ENCODE measurements at regions not wholly inside any gene's neighbourhood (a gene's known extent, or its start where the extent isn't known, plus 50 kb on each side); places are given as distances from the start of the nearest gene placed in this dataset.

GRCh38 chr20:57840066-57840465, 130.3 kb upstream of the PMEPA1 start:
- DNase-seq: no peak

DNA sequence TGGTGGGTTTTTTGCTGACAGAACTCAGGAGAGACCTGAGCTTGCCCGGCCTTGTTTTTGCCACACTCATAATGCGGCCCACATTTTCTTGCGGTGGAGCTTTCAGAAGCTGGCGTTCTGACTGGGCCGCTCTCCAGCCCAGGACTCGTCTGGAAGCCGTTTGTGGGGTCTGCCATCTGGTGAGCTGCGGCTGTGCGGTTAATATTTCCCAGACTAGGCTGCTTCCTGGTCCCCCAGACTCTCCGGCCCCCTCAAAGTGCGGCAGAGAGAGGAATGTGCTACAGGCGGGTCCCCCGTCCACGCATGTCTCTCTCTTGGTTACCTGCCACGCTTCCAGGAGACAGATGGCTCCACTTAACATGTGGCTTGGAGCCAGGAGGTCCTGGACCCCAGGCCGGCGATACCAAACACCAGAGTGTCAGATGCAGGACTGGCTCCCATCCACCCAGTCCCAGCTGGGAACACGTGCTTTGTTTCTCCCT, 128.9 kb upstream of the PMEPA1 start:
- no peak for DNase-seq

DNA sequence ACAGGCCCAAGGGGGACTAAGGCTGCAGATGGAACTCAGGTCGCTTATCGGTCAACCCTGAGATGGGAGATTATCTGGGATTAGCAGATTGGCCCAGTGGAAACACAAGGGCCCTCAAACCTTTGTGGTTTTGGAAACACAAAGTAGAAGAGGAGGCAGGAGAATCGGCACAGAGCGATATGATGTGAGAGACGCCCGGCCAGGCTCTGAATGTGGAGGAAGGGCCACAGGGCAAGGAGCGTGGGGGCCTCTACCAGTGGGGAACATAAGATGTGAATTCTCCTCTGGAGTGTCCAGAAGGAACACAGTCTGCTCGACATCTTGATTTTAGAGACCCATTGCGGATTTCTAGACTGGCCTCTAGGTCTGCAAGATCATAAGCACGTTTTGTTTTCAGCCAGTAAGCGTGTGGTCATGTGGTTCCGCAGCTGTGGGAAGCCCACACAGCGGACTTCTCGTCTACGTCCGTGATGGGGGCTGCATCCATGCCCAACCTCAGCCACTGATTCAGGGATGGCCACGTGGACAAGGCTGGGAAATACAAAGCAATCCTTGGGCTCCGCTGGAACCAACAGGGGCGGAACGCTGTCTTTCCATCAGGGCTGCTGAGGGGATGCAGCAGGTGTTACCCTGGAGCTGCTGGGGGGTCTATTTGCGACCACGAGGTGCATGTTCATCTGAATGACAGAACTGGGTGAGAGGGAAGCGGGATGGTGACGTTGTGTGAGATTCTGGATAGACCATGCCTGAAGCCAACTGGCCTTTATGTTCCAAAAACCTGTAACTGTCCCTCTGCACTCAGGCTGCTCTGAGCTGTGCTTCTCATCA, 127.6 kb upstream of the PMEPA1 start:
- DNase-seq: no peak

DNA sequence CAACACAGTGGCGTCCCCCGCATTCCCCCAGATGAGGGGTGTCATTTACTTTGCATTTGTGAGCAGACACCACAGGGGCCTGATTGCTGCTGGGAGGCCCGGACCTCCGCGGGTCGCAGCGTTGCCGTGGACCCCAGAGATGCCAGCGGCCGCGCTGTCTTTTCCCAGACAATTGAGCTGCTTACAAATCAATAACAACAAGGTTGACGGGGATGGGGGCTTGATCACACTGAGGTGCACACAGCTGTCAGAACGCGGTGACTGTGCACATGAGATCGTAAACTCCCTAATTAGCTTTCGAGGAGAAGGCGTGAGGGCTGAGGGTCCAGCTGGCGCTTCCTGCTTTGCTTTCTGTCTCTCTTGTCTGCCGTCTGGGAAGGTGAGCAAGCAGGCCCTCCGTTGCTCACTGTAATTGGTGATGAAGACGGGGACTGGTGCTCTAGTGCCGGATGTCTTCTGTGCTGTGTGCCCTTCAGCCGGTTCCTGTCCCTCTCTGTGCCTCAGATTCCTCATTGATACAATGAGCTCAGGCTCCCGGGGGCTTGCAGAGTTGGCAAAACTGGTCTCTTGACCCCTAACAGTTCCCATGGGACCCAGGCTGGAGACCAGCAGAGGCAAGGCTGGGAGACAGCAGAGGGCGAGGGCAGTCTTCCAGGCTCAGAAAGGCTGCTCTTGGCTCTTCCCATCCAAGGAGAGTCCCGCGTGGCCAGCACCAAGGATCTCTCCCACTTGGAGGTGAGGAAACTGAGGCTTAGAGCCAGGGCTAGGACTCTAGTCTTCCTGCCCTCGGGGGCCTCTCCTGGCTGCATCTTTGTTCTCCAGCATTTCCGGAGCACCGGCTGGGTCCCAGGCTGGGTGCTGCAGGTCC, 126.0 kb upstream of the PMEPA1 start:
- DNase-seq: no peak

DNA sequence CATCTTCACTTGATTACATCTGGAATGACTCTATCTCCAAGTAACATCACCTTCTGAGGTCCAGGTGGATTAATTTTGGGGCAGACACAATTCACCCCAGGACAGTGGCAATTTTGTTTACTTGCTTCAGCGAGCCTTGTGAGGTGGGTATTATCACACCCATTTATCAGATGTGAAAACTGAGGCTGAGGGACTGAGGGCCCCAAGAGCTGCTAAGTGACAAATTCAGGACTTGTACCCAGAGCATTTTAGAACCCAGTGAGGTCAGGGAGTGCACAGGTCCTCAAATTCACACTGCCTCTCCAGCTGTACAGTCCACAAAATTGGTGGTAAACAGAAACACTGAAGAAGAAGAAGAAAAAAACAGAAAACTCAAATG, 125.2 kb upstream of the PMEPA1 start:
- DNase-seq: no peak

GRCh38 chr20:57834306-57835073, 124.7 kb upstream of the PMEPA1 start:
- no peak for DNase-seq

DNA sequence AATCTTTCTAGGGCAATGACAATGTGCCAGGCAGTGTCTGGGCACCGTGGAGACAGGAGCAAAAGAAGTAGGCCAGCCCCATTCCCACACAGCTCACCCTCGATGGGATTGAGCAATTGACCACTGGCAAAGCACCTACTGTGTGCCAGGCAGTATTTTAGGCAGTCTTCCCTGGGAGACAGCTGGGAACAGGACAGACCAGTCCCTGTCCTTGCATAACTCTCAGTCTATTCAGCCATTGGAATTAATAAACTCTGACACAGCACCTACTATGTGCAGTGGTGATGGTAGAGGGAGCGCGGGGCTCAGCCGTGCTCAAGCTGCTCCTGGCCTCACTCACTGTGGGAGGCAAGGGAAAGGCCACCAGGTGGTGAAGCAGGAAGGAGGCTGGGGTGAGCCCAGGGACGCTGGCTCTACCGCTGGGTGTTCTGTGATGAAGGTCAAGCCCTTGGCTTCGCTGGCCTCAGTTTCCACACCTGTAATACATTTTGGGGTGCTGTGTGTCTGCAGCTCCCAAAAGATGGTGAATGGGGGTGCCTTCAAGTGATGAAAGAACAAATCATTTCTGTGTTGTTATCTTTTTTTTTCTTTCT, 122.3 kb upstream of the PMEPA1 start:
- no peak for DNase-seq

GRCh38 chr20:57831326-57831992, 121.6 kb upstream of the PMEPA1 start:
- no peak for DNase-seq

- DNase-seq: no peak
Measured at GRCh38 chr20:57830515-57830895, 120.7 kb upstream of the PMEPA1 start.

DNA sequence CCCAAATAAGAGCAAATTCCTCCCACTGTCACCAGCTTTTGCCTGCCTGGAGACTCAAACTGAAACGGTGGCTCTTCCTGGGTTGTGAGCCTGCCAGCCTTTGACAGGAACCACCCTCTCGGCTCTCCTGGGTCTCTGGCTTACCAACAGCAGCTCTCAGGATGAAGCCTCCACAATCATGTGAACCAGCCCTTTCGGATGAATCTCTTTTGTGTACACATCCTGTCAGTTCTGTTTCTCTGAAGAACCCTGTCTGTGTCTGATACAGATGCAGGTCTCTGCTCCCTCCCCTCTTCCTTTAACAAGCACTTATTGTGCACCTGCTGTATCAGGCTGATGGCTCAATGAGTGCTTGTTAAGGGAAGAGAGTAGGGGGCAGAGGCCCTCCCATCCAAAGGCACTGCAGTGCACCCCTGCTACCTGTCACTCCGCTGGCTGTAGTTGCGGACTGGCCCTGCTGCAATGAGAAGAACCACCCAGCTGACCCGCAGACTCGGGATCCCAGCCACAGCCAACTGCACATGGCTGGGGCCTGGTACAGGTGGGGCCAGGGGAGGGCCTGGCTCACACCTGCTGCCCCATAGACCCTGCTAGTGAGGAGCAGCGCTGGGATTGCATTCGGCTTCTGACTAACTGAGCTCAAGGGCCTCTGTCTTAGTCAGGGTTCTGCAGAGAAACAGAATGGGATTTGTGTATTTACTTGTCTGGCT, 120.1 kb upstream of the PMEPA1 start:
- no peak for DNase-seq

GRCh38 chr20:57829336-57829735, 119.5 kb upstream of the PMEPA1 start:
- no peak for DNase-seq

DNA sequence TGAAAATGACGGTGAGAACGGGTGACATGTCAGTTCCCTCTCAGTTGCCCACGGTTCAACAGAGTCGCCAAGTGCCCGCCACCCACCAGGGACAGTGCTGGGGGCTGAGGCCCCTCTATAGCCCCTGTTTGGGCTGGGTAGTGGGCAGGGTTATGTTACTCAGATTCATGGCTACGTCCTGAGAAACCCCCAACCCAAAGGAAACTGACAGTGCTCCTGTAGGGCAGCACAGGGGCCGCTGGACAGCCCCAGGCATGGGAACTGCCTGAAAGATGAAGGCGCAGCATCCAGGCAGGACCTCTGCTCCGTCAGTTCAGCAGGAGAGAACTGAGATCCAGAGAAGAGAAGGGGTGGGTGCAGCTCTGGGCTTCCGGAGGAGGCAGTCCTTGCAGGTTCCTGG, 118.9 kb upstream of the PMEPA1 start:
- no peak for DNase-seq

- no peak for DNase-seq
Measured at GRCh38 chr20:57826666-57827287, 117.0 kb upstream of the PMEPA1 start.

- DNase-seq: no peak
Measured at GRCh38 chr20:57824909-57825308, 115.1 kb upstream of the PMEPA1 start.

- DNase-seq: no peak
Measured at GRCh38 chr20:57821935-57822334, 112.1 kb upstream of the PMEPA1 start.

DNA sequence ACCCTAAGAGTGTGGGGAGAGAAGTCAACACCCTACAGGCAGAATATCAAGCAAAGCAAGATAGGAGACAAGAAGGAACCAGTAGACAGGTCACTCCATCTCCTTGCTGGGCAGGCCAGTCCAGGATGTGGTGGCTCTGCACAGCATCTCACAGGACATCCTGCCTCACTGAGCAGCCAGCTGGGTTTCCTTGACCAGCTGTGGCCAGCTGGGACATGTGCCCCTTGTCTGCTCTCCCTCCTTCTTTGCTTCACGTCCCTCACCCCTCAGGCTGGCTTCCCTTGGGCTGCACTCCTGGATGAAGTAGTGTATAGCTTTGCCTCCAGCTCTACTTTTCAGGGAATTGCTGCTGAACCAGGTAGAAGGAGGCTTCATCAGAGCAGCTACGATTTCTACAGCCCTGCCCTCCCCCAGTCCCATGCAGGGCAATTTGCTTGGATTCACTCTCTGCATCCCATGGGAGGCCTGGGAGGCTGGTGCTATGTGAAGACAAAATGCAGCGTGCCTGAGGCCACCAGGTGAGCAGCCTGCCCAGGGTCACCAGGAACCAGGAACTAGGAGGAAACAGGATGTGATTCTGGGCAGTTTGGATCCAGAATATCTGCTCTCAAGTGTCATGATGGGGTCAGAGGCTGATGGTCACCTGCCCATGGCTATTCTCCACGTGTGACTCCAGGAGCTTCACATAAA, 110.0 kb upstream of the PMEPA1 start:
- DNase-seq: no peak

DNA sequence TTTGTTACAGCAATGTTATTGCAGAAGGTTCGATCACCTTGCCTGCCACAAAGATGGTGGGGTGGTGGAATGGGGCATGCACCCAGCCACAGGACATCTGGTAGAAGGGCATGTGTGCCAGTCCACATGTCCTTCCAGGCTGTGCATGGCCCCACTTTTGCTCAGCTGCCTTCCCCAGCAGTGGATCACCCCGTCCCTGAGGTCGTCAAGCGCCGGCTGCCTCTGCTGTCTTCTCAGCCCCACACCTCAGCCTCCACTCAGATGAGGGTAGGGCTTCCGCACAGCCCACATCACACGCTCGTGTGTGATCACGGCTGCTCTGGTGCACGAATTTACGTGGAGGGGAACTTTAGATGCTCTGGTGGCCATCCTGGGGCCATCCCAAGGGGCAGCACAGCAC, 109.5 kb upstream of the PMEPA1 start:
- no peak for DNase-seq

DNA sequence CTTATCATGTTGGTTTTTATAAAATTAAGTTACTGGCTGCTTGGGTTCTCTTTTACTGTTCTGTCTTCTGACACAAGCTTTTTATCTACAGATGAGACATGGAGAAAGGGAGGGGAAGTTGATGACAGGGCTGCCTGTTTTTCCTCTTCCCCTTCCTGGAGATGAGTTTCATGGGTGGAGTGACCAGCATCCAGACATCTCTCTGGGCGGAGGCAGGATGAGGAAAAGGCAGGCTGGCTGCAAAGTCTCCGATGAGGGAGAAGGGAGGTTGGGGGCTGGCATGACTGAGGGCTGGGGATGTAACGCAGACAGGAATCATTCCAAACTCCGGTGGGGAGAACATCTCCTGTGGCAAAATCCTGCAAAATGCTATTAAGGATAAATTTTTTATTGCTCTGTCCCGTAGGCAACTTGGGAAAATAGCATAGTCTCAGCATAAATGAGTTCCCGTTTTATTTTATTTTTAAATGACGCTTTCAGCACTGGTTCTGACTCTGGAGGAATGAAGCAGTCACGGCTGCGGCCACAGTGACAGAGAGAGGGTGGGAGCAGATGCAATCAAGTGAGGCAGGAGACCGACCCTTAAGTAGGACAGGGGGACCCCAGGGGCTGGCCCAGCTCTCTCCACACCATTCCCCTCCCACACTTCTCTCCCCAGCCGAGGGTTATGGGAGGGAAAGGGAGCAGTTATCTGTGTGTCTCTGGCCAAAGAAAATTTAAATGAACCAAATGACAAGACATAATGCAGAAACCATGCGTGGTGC, 108.8 kb upstream of the PMEPA1 start:
- no peak for DNase-seq

GRCh38 chr20:57815405-57815804, 105.6 kb upstream of the PMEPA1 start:
- DNase-seq: no peak

GRCh38 chr20:57814529-57814928, 104.7 kb upstream of the PMEPA1 start:
- no peak for DNase-seq
